ENCODE measurements at regions not wholly inside any gene's neighbourhood (a gene's known extent, or its start where the extent isn't known, plus 50 kb on each side); places are given as distances from the start of the nearest gene placed in this dataset.
A peak's percentile ranks its signal among the peaks of the same experiment; 100 is the strongest.

DNA sequence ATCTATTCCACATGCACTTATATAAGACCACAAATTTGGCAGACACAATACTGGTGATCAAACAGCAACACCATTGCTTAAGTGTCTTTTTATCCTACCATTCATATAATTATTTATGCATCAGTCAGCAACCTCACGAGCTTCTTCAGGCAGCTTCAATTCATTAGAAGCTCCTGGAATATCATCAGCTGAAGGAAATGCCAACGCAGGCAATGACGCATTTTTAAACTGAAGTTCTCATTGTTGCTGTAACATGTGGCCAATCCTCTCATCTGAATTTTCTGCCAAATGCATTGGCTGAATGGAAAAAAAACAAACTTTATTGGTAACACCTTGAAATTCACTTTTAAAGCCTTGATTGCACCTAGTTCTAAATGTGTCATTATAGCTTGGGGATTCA, 376.4 kb upstream of the RGMB start:
- no peak for DNase-seq (ENCODE audit: low read depth)
- TF ChIP-seq, protein P1, sequence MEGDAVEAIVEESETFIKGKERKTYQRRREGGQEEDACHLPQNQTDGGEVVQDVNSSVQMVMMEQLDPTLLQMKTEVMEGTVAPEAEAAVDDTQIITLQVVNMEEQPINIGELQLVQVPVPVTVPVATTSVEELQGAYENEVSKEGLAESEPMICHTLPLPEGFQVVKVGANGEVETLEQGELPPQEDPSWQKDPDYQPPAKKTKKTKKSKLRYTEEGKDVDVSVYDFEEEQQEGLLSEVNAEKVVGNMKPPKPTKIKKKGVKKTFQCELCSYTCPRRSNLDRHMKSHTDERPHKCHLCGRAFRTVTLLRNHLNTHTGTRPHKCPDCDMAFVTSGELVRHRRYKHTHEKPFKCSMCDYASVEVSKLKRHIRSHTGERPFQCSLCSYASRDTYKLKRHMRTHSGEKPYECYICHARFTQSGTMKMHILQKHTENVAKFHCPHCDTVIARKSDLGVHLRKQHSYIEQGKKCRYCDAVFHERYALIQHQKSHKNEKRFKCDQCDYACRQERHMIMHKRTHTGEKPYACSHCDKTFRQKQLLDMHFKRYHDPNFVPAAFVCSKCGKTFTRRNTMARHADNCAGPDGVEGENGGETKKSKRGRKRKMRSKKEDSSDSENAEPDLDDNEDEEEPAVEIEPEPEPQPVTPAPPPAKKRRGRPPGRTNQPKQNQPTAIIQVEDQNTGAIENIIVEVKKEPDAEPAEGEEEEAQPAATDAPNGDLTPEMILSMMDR (conservative IDR thresholded peaks at IDR 0.05; ENCODE audit: low read depth, low read length) = no peak
- H3K4me3 ChIP-seq (ENCODE audit: low read length) = no peak overlapping the region

DNA sequence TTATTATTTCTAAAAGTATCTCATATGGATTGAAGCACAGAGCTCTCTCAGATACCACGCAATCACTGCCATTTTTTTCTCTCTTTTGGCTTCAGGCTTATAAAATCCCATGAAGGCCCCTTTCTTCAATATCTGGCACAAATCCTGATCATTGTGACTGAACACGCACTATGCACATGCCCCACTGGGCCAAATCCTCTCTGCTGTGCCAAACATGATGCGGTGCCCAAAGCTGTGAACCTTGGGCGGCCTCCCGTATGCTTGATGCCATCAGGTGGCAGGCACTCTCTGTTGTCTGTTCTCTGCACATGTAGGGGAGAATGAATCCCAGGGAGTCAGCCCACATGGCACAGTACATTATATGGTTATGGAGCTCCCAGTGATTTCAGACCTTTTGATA, 375.0 kb upstream of the RGMB start:
- DNase-seq (ENCODE audit: low read depth) = no peak
- TF ChIP-seq, protein P1 (conservative IDR thresholded peaks at IDR 0.05; ENCODE audit: low read depth, low read length) = no peak
- H3K4me3 ChIP-seq (ENCODE audit: low read length) = no peak overlapping the region

GRCh38 chr5:98401656-98402055, 371.8 kb upstream of the RGMB start:
- TF ChIP-seq, protein P1 (conservative IDR thresholded peaks at IDR 0.05; ENCODE audit: low read depth, low read length) = no peak
- no peak overlapping the region for H3K4me3 ChIP-seq (ENCODE audit: low read length)

GRCh38 chr5:98402130-98402529, 371.3 kb upstream of the RGMB start:
- TF ChIP-seq, protein P1 (conservative IDR thresholded peaks at IDR 0.05; ENCODE audit: low read depth, low read length) = no peak
- H3K4me3 ChIP-seq (ENCODE audit: low read length) = no peak overlapping the region
- DNase-seq (ENCODE audit: low read depth) = no peak

More at GRCh38 chr5:98401656-98402055, 371.8 kb upstream of the RGMB start:
- DNase-seq (ENCODE audit: low read depth) = no peak

DNA sequence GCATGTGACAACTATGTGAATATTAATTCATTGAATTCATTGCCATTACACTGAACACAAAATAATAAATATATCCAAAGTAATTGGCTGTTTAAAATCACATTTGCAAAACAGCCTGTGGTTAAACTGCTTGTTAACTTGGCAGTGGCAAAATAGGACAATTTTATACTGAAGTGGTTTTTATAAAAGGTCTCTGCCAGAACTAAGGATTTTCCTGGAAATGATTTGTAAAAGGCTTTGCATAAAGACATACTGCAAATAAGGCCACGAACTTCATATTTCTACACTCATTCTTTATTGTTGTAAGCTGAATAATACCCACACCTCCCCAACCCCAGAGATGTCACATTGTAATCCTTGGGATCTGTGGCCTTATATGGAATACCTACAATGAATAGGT, 370.3 kb upstream of the RGMB start:
- DNase-seq (ENCODE audit: low read depth) = no peak
- H3K4me3 ChIP-seq (ENCODE audit: low read length) = no peak overlapping the region
- TF ChIP-seq, protein P1 (conservative IDR thresholded peaks at IDR 0.05; ENCODE audit: low read depth, low read length) = no peak

DNA sequence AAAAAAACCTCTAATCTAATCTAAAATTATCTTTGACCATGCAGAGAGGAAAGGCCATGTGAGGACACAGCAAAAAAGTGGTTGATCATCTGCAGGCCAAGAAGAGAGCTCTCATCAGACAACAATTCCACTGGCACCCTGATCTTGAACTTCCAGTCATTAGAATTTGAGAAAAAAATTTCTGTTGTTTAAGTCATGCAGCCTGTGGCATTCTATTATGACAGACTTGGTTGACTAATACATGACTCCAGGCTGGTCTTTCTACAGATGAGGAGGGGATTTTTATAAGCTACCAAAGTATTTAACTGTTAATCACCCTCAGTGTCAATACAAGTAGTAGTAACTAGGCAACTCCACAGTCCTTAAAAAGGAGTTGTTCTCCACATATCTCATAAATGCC, 358.5 kb upstream of the RGMB start:
- peak; percentile 76 for DNase-seq (ENCODE audit: low read depth)
- no peak overlapping the region for H3K4me3 ChIP-seq (ENCODE audit: low read length)
- TF ChIP-seq, protein P1 (conservative IDR thresholded peaks at IDR 0.05; ENCODE audit: low read depth, low read length) = no peak

DNA sequence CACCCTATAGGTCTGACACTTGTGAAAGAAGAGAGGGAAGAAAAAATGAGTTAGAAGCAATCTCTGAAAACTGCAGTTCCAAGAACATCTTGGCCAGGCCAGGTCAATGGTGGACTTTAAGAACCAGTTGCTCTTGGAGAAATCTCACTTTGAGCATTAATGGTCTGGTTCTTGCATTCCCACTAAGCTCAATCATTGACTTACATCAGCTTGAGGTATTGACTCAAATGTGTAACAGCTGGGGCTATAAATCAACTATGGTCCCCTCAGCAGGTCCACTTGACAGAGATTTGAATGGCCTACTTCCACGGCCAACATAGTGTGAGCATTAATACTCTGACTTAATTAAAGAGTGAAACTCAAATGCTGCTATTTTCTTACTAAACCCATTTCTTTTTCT, 357.8 kb upstream of the RGMB start:
- H3K4me3 ChIP-seq (ENCODE audit: low read length) = no peak overlapping the region
- TF ChIP-seq, protein P1 (conservative IDR thresholded peaks at IDR 0.05; ENCODE audit: low read depth, low read length) = no peak
- DNase-seq (ENCODE audit: low read depth) = no peak

Data from retinal pigment epithelial cell (primary cell).